GM12878 (cell line): ENCODE measurements at regions not wholly inside any gene's neighbourhood (a gene's known extent, or its start where the extent isn't known, plus 50 kb on each side); places are given as distances from the start of the nearest gene placed in this dataset.

Experiments used
- CTCF ChIP-seq, 3 experiments: IDR thresholded peaks in 2 of 3; conservative IDR thresholded peaks in 1 of 3; 2 replicates each; pipeline ENCODE4 v1.5.1; 2011; ENCODE audit warnings: low read depth in 3 of 3, low read length in 3 of 3, mild to moderate bottlenecking in 3 of 3, control low read depth in 2 of 3, moderate library complexity in 2 of 3, inconsistent platforms in 1 of 3, mixed read lengths in 1 of 3; ENCODE audit not compliant: control insufficient read depth in 2 of 3, insufficient read depth in 1 of 3; ENCODE audit errors: extremely low read depth in 1 of 3
- DPF2 ChIP-seq: fragments of 450-650 bp; IDR thresholded peaks from 2 replicates; pipeline ENCODE4 v1.6.1; 2017; ENCODE audit warnings: mild to moderate bottlenecking
- IRF3 ChIP-seq: fragments of 450-650 bp; IDR thresholded peaks from 2 replicates; pipeline ENCODE4 v1.6.1; 2014; ENCODE audit warnings: mild to moderate bottlenecking
- IRF5 ChIP-seq: fragments of 450-650 bp; IDR thresholded peaks from 2 replicates; pipeline ENCODE4 v1.6.1; 2017; ENCODE audit warnings: borderline replicate concordance
- PAX5 ChIP-seq: IDR thresholded peaks from 2 replicates; pipeline ENCODE4 v1.6.1; 2011; ENCODE audit warnings: low read depth, low read length, borderline replicate concordance
- POLR2A ChIP-seq: IDR thresholded peaks from 2 replicates; pipeline ENCODE4 v1.6.1; 2011; ENCODE audit warnings: low read depth, mild to moderate bottlenecking, low read length
- RAD21 ChIP-seq: IDR thresholded peaks from 2 replicates; pipeline ENCODE4 v1.6.1; 2011; ENCODE audit warnings: mild to moderate bottlenecking, low read depth, low read length, moderate library complexity; ENCODE audit not compliant: insufficient read depth
- SMC3 ChIP-seq: IDR thresholded peaks from 2 replicates; pipeline ENCODE4 v1.6.1; 2011; ENCODE audit warnings: low read length, improper control_type of control experiment, borderline replicate concordance
- STAT1 ChIP-seq: fragments of 450-650 bp; conservative IDR thresholded peaks from 2 replicates; pipeline ENCODE4 v1.6.1; 2014; ENCODE audit warnings: antibody characterized with exemption, mild to moderate bottlenecking
- TCF7 ChIP-seq: IDR thresholded peaks from 2 replicates; pipeline ENCODE4 v1.6.1; 2014; ENCODE audit warnings: antibody characterized with exemption, borderline replicate concordance
- ZNF274 ChIP-seq: IDR thresholded peaks from one replicate; pipeline ENCODE4 v1.8.0; 2011; ENCODE audit not compliant: insufficient read length, insufficient read depth

GRCh38 chr13:27868641-27869435 lies 51.0 kb upstream of the PDX1 start (continued):
- no peak for TF ChIP-seq TCF7
- TF ChIP-seq SMC3 = peak; percentile 60; the same call in 1 of the 2 replicates
- TF ChIP-seq DPF2 = no peak
- TF ChIP-seq IRF3 = no peak
- no peak for TF ChIP-seq STAT1
- TF ChIP-seq POLR2A = no peak
- TF ChIP-seq ZNF274 = no peak
- TF ChIP-seq PAX5 = no peak
- peak; percentile 50 for TF ChIP-seq RAD21
- peak; percentile 43 to 55 (median 48); a peak in 5 of 6 replicates for TF ChIP-seq CTCF (IDR thresholded peaks at IDR 0.05 in 2 of 3, conservative IDR thresholded peaks at IDR 0.05 in 1 of 3; ENCODE audit: control insufficient read depth in 2 of 3, extremely low read depth in 1 of 3, insufficient read depth in 1 of 3, low read depth in 3 of 3, low read length in 3 of 3)
- no peak for TF ChIP-seq IRF5
